ENCODE measurements at regions not wholly inside any gene's neighbourhood (a gene's known extent, or its start where the extent isn't known, plus 50 kb on each side); places are given as distances from the start of the nearest gene placed in this dataset.

DNA sequence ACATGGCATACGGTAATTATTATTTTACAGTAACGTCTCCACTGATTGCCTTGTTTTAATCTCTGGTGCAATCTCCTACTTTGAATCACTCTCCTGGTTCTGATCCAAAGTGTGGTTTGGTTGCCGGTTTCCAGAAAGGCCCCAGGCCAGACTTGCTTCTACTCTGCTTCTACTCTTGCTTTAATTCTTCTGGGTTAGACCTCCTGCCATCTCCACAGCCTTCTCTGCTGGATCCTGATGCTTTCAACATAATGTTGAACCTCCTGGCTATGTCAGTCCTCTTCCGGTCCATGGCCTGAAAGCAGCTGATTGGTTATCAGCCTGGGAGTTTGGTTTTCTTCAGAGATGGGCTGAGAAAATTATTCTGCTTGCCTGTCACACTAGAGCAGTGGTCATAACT lies 266.5 kb upstream of the RIMS1 start:
- no peak overlapping the region for H3K4me3 ChIP-seq
- intact Hi-C loops (cut with DNase I): no loop called here
- H3K36me3 ChIP-seq: no peaks in the 10 kb centered on the region
- H3K27ac ChIP-seq: no peak overlapping the region
- WGBS, 2 donors: 81 to 84% methylated on average over 4 of the region's 4 CpGs
- no peaks in the 10 kb centered on the region for H3K27me3 ChIP-seq
- no peaks in the 10 kb centered on the region for H3K9me3 ChIP-seq
- no peak for DNase-seq
- H3K4me1 ChIP-seq: no peaks in the 10 kb centered on the region
- TF ChIP-seq, protein P1, sequence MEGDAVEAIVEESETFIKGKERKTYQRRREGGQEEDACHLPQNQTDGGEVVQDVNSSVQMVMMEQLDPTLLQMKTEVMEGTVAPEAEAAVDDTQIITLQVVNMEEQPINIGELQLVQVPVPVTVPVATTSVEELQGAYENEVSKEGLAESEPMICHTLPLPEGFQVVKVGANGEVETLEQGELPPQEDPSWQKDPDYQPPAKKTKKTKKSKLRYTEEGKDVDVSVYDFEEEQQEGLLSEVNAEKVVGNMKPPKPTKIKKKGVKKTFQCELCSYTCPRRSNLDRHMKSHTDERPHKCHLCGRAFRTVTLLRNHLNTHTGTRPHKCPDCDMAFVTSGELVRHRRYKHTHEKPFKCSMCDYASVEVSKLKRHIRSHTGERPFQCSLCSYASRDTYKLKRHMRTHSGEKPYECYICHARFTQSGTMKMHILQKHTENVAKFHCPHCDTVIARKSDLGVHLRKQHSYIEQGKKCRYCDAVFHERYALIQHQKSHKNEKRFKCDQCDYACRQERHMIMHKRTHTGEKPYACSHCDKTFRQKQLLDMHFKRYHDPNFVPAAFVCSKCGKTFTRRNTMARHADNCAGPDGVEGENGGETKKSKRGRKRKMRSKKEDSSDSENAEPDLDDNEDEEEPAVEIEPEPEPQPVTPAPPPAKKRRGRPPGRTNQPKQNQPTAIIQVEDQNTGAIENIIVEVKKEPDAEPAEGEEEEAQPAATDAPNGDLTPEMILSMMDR (IDR thresholded peaks at IDR 0.05): no peak
- no peak for TF ChIP-seq EP300 (IDR thresholded peaks at IDR 0.05)
- no peak for TF ChIP-seq POLR2AphosphoS5 (IDR thresholded peaks at IDR 0.05)
- no peak for TF ChIP-seq POLR2A (IDR thresholded peaks at IDR 0.05)

DNA sequence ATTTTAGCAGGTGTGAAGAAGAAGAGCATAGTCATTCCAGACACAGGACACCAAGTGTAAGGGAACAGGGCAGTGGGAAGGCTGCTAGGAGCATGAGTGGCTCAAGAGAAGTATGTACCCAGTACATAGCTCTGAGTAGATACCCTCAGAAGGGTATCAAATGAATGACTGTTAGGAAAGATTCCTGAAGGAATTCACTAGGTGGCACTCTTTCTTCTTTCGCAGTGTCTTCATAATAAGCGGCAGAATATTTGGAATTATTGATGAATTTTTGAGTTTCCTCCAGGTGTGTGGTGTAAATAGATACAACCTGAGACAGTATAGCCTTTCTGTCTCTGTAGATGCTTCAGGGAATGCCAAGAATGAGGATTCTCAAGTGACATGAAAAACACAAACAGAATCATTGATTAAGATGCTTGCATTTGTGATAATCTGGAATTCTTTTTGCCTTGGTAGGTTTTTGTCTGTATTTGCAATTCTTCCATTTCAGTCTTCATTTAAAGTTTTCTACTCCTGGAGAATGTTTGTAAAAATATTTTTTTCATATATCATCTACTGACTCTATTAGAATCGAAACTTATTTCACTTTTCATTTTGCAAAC lies 264.3 kb upstream of the RIMS1 start:
- no peaks in the 10 kb centered on the region for H3K4me1 ChIP-seq
- no peak for DNase-seq
- H3K4me3 ChIP-seq: no peak overlapping the region
- H3K27me3 ChIP-seq: no peaks in the 10 kb centered on the region
- 43 to 58% methylated on average over 3 of the region's 3 CpGs for WGBS, 2 donors
- intact Hi-C loops (cut with DNase I): no loop called here
- no peak overlapping the region for H3K27ac ChIP-seq
- TF ChIP-seq POLR2AphosphoS5 (IDR thresholded peaks at IDR 0.05) (no peak), POLR2A (IDR thresholded peaks at IDR 0.05) (no peak), EP300 (IDR thresholded peaks at IDR 0.05) (no peak)
- TF ChIP-seq, protein P1 (IDR thresholded peaks at IDR 0.05): no peak
- no peaks in the 10 kb centered on the region for H3K36me3 ChIP-seq
- H3K9me3 ChIP-seq: peaks cover 0 to 2% (median 0%) of the 10 kb centered on the region in 4 donors

DNA sequence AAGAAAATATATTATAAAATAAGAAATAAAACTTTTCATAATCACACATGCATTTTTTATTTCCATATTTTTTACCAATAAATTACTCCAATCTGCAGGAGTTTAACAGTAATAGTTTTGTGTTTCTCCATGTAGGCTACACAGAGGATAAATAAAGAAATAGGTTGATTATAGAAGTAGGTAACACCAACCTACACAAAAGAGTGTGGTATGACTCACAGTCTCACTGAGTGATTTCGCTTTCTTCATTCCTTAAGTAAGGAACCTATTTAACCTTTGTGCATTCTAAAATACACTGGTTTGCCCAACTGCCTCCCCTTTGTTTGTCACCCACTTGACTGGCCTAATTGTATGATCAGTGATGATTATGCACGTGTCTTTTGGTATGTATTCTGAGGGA lies 244.2 kb upstream of the RIMS1 start:
- no peak overlapping the region for H3K4me3 ChIP-seq
- WGBS, 2 donors: 66 to 73% methylated on average over 2 of the region's 2 CpGs

DNA sequence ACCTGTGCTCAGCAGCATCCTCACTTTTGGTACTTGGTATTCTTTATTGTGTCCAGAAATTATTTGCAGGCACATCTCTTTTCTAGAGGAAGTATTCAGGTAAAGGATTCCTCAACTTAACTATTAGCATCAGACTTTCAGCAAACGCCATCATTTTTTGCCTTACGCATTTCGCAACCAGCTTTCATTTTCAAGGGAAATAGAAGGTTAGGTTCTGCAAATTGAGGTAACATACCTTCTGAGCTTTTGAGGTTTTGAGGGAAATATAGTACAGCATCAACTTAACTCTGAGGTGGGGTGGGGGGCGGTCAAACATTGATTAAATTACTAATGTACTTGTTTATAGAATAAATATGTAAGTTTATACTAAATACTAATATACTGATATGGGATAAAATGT lies 243.6 kb upstream of the RIMS1 start:
- H3K4me1 ChIP-seq: no peaks in the 10 kb centered on the region
- no peak for DNase-seq
- no peaks in the 10 kb centered on the region for H3K36me3 ChIP-seq
- 91 to 96% methylated on average over 4 of the region's 4 CpGs for WGBS, 2 donors
- no peaks in the 10 kb centered on the region for H3K9me3 ChIP-seq
- H3K27ac ChIP-seq: no peak overlapping the region
- intact Hi-C loops (cut with DNase I): no loop called here
- TF ChIP-seq POLR2A (IDR thresholded peaks at IDR 0.05) (no peak), EP300 (IDR thresholded peaks at IDR 0.05) (no peak), POLR2AphosphoS5 (IDR thresholded peaks at IDR 0.05) (no peak)
- TF ChIP-seq, protein P1 (IDR thresholded peaks at IDR 0.05): no peak
- H3K4me3 ChIP-seq: no peak overlapping the region
- no peaks in the 10 kb centered on the region for H3K27me3 ChIP-seq

More for the DNA sequence above, 244.2 kb upstream of the RIMS1 start:
- intact Hi-C loops (cut with DNase I): no loop called here
- Histone ChIP-seq H3K27me3 (no peaks in the 10 kb centered on the region), H3K4me1 (no peaks in the 10 kb centered on the region), H3K36me3 (no peaks in the 10 kb centered on the region), H3K27ac (no peak overlapping the region), H3K9me3 (no peaks in the 10 kb centered on the region)
- DNase-seq: no peak
- TF ChIP-seq POLR2A (IDR thresholded peaks at IDR 0.05): no peak
- TF ChIP-seq, protein P1 (IDR thresholded peaks at IDR 0.05): no peak

DNA sequence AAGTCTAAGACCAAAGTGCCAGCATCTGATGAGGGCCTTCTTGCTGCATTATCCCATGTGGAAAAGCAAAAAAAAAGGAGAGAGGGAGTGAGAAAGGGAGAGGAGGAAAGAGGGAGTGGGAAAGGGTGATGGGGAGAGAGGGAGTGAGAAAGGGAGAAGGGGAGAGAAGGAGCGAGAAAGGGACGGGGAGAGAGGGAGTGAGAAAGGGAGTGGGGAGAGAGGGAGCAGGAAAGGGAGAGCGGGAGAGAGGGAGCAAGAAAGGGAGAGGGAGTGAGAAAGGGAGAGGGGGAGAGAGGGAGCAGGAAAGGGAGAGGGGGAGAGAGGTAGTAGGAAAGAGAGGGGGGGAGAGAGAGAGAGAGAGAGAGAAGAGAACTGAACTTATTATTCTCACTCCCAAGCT lies 241.1 kb upstream of the RIMS1 start:
- TF ChIP-seq, protein P1 (IDR thresholded peaks at IDR 0.05): no peak
- TF ChIP-seq POLR2AphosphoS5 (IDR thresholded peaks at IDR 0.05) (no peak), POLR2A (IDR thresholded peaks at IDR 0.05) (no peak), EP300 (IDR thresholded peaks at IDR 0.05) (no peak)
- Histone ChIP-seq H3K36me3 (no peaks in the 10 kb centered on the region), H3K4me1 (no peaks in the 10 kb centered on the region), H3K4me3 (no peak overlapping the region), H3K9me3 (no peaks in the 10 kb centered on the region), H3K27ac (no peak overlapping the region), H3K27me3 (no peaks in the 10 kb centered on the region)
- DNase-seq: no peak
- WGBS, 2 donors: 81 to 92% methylated on average over 3 of the region's 3 CpGs
- intact Hi-C loops (cut with DNase I): no loop called here
